ENCODE measurements at regions not wholly inside any gene's neighbourhood (a gene's known extent, or its start where the extent isn't known, plus 50 kb on each side); places are given as distances from the start of the nearest gene placed in this dataset.

GRCh38 chr7:46586406-46586805 lies 665.3 kb upstream of the IGFBP3 start:
- SMC1A ChIA-PET (ENCODE audit: uncharacterized antibody, unreplicated experiment): no interaction called here

More at GRCh38 chr7:46586406-46586805, 665.3 kb upstream of the IGFBP3 start:
- TF ChIP-seq, protein P1, sequence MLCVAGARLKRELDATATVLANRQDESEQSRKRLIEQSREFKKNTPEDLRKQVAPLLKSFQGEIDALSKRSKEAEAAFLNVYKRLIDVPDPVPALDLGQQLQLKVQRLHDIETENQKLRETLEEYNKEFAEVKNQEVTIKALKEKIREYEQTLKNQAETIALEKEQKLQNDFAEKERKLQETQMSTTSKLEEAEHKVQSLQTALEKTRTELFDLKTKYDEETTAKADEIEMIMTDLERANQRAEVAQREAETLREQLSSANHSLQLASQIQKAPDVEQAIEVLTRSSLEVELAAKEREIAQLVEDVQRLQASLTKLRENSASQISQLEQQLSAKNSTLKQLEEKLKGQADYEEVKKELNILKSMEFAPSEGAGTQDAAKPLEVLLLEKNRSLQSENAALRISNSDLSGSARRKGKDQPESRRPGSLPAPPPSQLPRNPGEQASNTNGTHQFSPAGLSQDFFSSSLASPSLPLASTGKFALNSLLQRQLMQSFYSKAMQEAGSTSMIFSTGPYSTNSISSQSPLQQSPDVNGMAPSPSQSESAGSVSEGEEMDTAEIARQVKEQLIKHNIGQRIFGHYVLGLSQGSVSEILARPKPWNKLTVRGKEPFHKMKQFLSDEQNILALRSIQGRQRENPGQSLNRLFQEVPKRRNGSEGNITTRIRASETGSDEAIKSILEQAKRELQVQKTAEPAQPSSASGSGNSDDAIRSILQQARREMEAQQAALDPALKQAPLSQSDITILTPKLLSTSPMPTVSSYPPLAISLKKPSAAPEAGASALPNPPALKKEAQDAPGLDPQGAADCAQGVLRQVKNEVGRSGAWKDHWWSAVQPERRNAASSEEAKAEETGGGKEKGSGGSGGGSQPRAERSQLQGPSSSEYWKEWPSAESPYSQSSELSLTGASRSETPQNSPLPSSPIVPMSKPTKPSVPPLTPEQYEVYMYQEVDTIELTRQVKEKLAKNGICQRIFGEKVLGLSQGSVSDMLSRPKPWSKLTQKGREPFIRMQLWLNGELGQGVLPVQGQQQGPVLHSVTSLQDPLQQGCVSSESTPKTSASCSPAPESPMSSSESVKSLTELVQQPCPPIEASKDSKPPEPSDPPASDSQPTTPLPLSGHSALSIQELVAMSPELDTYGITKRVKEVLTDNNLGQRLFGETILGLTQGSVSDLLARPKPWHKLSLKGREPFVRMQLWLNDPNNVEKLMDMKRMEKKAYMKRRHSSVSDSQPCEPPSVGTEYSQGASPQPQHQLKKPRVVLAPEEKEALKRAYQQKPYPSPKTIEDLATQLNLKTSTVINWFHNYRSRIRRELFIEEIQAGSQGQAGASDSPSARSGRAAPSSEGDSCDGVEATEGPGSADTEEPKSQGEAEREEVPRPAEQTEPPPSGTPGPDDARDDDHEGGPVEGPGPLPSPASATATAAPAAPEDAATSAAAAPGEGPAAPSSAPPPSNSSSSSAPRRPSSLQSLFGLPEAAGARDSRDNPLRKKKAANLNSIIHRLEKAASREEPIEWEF (IDR thresholded peaks at IDR 0.05; ENCODE audit: insufficient replicate concordance, low read depth, low read length): no peak
- TF ChIP-seq DPF2 (IDR thresholded peaks at IDR 0.05): no peak
- TF ChIP-seq TBL1XR1 (IDR thresholded peaks at IDR 0.05; ENCODE audit: low read depth, low read length): no peak
- TF ChIP-seq SUPT20H (IDR thresholded peaks at IDR 0.05; ENCODE audit: borderline replicate concordance, control insufficient read depth, low read depth, low read length): no peak
- TF ChIP-seq ZNF592 (IDR thresholded peaks at IDR 0.05): no peak
- no peak for TF ChIP-seq WRNIP1 (IDR thresholded peaks at IDR 0.05; ENCODE audit: borderline replicate concordance, low read depth, low read length)
- TF ChIP-seq SMAD5 (IDR thresholded peaks at IDR 0.05; ENCODE audit: low read depth): no peak
- TF ChIP-seq ZNF207 (IDR thresholded peaks at IDR 0.05; ENCODE audit: borderline replicate concordance): no peak
- no peak for TF ChIP-seq FOXK2 (IDR thresholded peaks at IDR 0.05)
- no peak for TF ChIP-seq ETV6 (conservative IDR thresholded peaks at IDR 0.05 in 1 of 2, IDR thresholded peaks at IDR 0.05 in 1 of 2; ENCODE audit: borderline replicate concordance in 1 of 2, low read depth in 1 of 2)
- DNase-seq (ENCODE audit: low read depth, low spot score): no peak
- no peaks in the 10 kb centered on the region for H4K20me1 ChIP-seq (ENCODE audit: control insufficient read depth, insufficient read depth)
- no peak overlapping the region for H3K4me3 ChIP-seq
- ChIA-PET POLR2A (no interaction called here), CTCF (no interaction called here), RAD21 (ENCODE audit: unreplicated experiment) (no interaction called here)
- no peak overlapping the region for H3K9ac ChIP-seq (ENCODE audit: control insufficient read depth, insufficient read depth, low read length)
- ATAC-seq: no peak
- in situ Hi-C loops (cut with MboI) (no loop called here), intact Hi-C loops (cut with micrococcal nuclease; ENCODE audit: unreplicated experiment) (no loop called here)
- no peaks in the 10 kb centered on the region for H3K36me3 ChIP-seq (ENCODE audit: control insufficient read depth in 2 of 2, insufficient read depth in 2 of 2, low read length in 1 of 2)
- no peaks in the 10 kb centered on the region for H3K79me2 ChIP-seq (ENCODE audit: control insufficient read depth, insufficient read depth, low read length)
- no peaks in the 10 kb centered on the region for H3K27me3 ChIP-seq (replicated peaks in 1 of 2; ENCODE audit: control insufficient read depth in 2 of 2, insufficient read depth in 2 of 2, low read length in 1 of 2)
- H2AFZ ChIP-seq (ENCODE audit: control insufficient read depth, low read depth, low read length): no peak overlapping the region
- FAIRE-seq: no peak
- no peak overlapping the region for H3K27ac ChIP-seq (ENCODE audit: control insufficient read depth, insufficient read depth)
- H3K4me1 ChIP-seq (ENCODE audit: control insufficient read depth, insufficient read depth, low read length): no peaks in the 10 kb centered on the region
- WGBS (ENCODE audit: insufficient coverage, insufficient replicate concordance, low lambda C conversion rate, missing lambda C conversion rate): 28% methylated on average over 1 of the region's 1 CpG
- no peak overlapping the region for H3K4me2 ChIP-seq (ENCODE audit: control insufficient read depth, insufficient read depth)
- BruUV-seq (replicated peaks): no TSS peak
- no peaks in the 10 kb centered on the region for H3K9me3 ChIP-seq (replicated peaks; ENCODE audit: control insufficient read depth, insufficient read depth, low read length)
